ENCODE measurements at regions not wholly inside any gene's neighbourhood (a gene's known extent, or its start where the extent isn't known, plus 50 kb on each side); places are given as distances from the start of the nearest gene placed in this dataset.

DNA sequence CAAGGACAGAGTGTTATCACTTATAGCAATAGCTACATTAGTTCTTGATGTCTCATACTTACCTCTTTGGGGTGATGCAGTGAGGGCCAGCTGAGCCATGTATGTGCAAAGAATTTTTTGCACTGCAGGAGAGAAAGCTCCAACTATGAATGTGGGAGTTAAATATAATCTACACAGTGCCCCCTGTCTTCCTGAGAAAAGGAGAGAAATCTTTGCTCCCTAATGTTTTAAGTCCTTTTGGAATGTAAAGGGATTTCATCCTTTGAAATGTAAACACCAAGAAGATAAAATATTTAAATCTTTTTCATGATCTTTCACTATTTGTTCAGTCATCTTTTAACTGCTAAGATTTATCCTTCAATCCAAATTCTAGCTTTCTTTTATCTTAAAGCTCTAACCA, 822.1 kb downstream of the TENT5A start:
- TF ChIP-seq PRRX2 (CRISPR knock-in tag; IDR thresholded peaks at IDR 0.05) (no peak), MAX (CRISPR knock-in tag; IDR thresholded peaks at IDR 0.05) (no peak), CREM (CRISPR knock-in tag; IDR thresholded peaks at IDR 0.05) (no peak), ZNF416 (CRISPR knock-in tag; IDR thresholded peaks at IDR 0.05) (no peak), FOXJ3 (CRISPR knock-in tag; IDR thresholded peaks at IDR 0.05; ENCODE audit: borderline replicate concordance) (no peak), NR2C2 (CRISPR knock-in tag; IDR thresholded peaks at IDR 0.05) (no peak), MXD4 (CRISPR knock-in tag; IDR thresholded peaks at IDR 0.05; ENCODE audit: borderline replicate concordance) (no peak), ZNF138 (CRISPR knock-in tag; conservative IDR thresholded peaks at IDR 0.05) (no peak), ZNF532 (CRISPR knock-in tag; IDR thresholded peaks at IDR 0.05; ENCODE audit: borderline replicate concordance) (no peak), CDX4 (CRISPR knock-in tag; IDR thresholded peaks at IDR 0.05; ENCODE audit: borderline replicate concordance) (no peak), SOX15 (CRISPR knock-in tag; IDR thresholded peaks at IDR 0.05) (no peak), NR3C1 (CRISPR knock-in tag; conservative IDR thresholded peaks at IDR 0.05; ENCODE audit: low read depth) (no peak)
- TF ChIP-seq, protein P1, sequence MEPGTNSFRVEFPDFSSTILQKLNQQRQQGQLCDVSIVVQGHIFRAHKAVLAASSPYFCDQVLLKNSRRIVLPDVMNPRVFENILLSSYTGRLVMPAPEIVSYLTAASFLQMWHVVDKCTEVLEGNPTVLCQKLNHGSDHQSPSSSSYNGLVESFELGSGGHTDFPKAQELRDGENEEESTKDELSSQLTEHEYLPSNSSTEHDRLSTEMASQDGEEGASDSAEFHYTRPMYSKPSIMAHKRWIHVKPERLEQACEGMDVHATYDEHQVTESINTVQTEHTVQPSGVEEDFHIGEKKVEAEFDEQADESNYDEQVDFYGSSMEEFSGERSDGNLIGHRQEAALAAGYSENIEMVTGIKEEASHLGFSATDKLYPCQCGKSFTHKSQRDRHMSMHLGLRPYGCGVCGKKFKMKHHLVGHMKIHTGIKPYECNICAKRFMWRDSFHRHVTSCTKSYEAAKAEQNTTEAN (CRISPR knock-in tag; IDR thresholded peaks at IDR 0.05) = no peak
- TF ChIP-seq, protein P2, sequence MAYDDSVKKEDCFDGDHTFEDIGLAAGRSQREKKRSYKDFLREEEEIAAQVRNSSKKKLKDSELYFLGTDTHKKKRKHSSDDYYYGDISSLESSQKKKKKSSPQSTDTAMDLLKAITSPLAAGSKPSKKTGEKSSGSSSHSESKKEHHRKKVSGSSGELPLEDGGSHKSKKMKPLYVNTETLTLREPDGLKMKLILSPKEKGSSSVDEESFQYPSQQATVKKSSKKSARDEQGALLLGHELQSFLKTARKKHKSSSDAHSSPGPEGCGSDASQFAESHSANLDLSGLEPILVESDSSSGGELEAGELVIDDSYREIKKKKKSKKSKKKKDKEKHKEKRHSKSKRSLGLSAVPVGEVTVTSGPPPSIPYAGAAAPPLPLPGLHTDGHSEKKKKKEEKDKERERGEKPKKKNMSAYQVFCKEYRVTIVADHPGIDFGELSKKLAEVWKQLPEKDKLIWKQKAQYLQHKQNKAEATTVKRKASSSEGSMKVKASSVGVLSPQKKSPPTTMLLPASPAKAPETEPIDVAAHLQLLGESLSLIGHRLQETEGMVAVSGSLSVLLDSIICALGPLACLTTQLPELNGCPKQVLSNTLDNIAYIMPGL (CRISPR knock-in tag; IDR thresholded peaks at IDR 0.05) = no peak
- ATAC-seq = no peak
- POLR2A ChIA-PET = interaction anchor here (1.0 kb wide), 1 partner anchor 25 kb away, joined by 4 read pairs; no protein-coding TSS in a partner anchor
- DNase-seq (ENCODE audit: low spot score) = no peak
- Mint-ChIP-seq H3K27ac (no peak overlapping the region), H3K4me1 (no peaks in the 10 kb centered on the region), H3K27me3 (ENCODE audit: low read depth) (no peaks in the 10 kb centered on the region), H3K36me3 (peaks cover 21% of the 10 kb centered on the region), H3K9me3 (peaks cover 48% of the 10 kb centered on the region), H3K4me3 (no peak overlapping the region)
- CTCF ChIA-PET = interaction anchor here (0.6 to 1.8 kb wide), 3 partner anchors 13 to 44 kb away, joined by 3 to 4 read pairs (median 4); no protein-coding TSS in a partner anchor

DNA sequence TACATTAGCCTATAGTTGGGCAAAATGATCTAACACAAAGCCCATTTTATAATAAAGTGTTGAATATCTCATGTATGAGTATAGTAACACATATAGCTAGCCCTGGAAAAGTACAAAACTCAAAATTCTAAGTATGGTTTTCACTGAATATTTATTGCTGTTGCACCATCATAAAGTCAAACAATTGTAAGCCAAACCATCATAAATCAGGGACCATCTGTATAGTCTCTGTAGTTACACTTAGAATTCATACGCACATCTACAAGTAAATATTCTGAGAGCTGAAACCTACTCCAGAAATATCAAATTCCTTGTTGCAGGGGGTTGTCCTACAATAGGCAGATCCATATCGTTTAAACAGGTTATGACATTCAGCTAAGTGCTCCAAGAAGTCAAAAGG, 817.3 kb downstream of the BCKDHB start:
- DNase-seq (ENCODE audit: low spot score) (no peak), ATAC-seq (no peak)
- no peaks in the 10 kb centered on the region for H3K27me3 Mint-ChIP-seq (ENCODE audit: low read depth)
- ChIA-PET POLR2A (no interaction called here), CTCF (no interaction called here)
- peaks cover 2% of the 10 kb centered on the region; the same call in 1 of the 2 replicates for H3K36me3 Mint-ChIP-seq
- H3K9me3 Mint-ChIP-seq = peaks cover 19% of the 10 kb centered on the region
- no peaks in the 10 kb centered on the region for H3K4me1 Mint-ChIP-seq
- no peak overlapping the region for H3K27ac Mint-ChIP-seq
- no peak overlapping the region for H3K4me3 Mint-ChIP-seq
- TF ChIP-seq SP1 (CRISPR knock-in tag; conservative IDR thresholded peaks at IDR 0.05) (no peak), ATF3 (CRISPR knock-in tag; conservative IDR thresholded peaks at IDR 0.05) (no peak), NFYB (CRISPR knock-in tag; conservative IDR thresholded peaks at IDR 0.05; ENCODE audit: low read depth) (no peak), ZNF671 (CRISPR knock-in tag; IDR thresholded peaks at IDR 0.05) (no peak), FOXJ3 (CRISPR knock-in tag; IDR thresholded peaks at IDR 0.05; ENCODE audit: borderline replicate concordance) (no peak), CREB1 (CRISPR knock-in tag; IDR thresholded peaks at IDR 0.05) (no peak), MAX (CRISPR knock-in tag; IDR thresholded peaks at IDR 0.05) (no peak), TP53 (CRISPR knock-in tag; IDR thresholded peaks at IDR 0.05) (no peak)
- TF ChIP-seq, protein P3, sequence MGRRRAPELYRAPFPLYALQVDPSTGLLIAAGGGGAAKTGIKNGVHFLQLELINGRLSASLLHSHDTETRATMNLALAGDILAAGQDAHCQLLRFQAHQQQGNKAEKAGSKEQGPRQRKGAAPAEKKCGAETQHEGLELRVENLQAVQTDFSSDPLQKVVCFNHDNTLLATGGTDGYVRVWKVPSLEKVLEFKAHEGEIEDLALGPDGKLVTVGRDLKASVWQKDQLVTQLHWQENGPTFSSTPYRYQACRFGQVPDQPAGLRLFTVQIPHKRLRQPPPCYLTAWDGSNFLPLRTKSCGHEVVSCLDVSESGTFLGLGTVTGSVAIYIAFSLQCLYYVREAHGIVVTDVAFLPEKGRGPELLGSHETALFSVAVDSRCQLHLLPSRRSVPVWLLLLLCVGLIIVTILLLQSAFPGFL (CRISPR knock-in tag; IDR thresholded peaks at IDR 0.05; ENCODE audit: borderline replicate concordance) = no peak
- TF ChIP-seq, protein P4, sequence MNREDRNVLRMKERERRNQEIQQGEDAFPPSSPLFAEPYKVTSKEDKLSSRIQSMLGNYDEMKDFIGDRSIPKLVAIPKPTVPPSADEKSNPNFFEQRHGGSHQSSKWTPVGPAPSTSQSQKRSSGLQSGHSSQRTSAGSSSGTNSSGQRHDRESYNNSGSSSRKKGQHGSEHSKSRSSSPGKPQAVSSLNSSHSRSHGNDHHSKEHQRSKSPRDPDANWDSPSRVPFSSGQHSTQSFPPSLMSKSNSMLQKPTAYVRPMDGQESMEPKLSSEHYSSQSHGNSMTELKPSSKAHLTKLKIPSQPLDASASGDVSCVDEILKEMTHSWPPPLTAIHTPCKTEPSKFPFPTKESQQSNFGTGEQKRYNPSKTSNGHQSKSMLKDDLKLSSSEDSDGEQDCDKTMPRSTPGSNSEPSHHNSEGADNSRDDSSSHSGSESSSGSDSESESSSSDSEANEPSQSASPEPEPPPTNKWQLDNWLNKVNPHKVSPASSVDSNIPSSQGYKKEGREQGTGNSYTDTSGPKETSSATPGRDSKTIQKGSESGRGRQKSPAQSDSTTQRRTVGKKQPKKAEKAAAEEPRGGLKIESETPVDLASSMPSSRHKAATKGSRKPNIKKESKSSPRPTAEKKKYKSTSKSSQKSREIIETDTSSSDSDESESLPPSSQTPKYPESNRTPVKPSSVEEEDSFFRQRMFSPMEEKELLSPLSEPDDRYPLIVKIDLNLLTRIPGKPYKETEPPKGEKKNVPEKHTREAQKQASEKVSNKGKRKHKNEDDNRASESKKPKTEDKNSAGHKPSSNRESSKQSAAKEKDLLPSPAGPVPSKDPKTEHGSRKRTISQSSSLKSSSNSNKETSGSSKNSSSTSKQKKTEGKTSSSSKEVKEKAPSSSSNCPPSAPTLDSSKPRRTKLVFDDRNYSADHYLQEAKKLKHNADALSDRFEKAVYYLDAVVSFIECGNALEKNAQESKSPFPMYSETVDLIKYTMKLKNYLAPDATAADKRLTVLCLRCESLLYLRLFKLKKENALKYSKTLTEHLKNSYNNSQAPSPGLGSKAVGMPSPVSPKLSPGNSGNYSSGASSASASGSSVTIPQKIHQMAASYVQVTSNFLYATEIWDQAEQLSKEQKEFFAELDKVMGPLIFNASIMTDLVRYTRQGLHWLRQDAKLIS (CRISPR knock-in tag; IDR thresholded peaks at IDR 0.05; ENCODE audit: borderline replicate concordance) = no peak

Measured in WTC11 (cell line).